H9 (cell line): ENCODE measurements at regions not wholly inside any gene's neighbourhood (a gene's known extent, or its start where the extent isn't known, plus 50 kb on each side); places are given as distances from the start of the nearest gene placed in this dataset.

Experiments
- DNase-seq: peaks from one replicate; pipeline ENCODE4 v3.0.0-alpha.2; 2017
- H2AFZ ChIP-seq: one replicate; pipeline ENCODE4 v1.6.1; 2013; ENCODE audit warnings: mild to moderate bottlenecking, low read length, control low read depth, moderate library complexity
- H2AK5ac ChIP-seq: 2 replicates; pipeline ENCODE4 v1.6.1; 2013; ENCODE audit warnings: low read length, control low read depth, mixed read lengths; ENCODE audit not compliant: insufficient read length
- H2BK120ac ChIP-seq: one replicate; pipeline ENCODE4 v1.6.1; 2013; ENCODE audit warnings: low read depth, mild to moderate bottlenecking, low read length, control low read depth, inconsistent platforms; ENCODE audit not compliant: poor library complexity, severe bottlenecking
- H2BK12ac ChIP-seq: 2 replicates; pipeline ENCODE4 v1.6.1; 2013; ENCODE audit warnings: low read length, control low read depth, mixed read lengths, low read depth; ENCODE audit not compliant: insufficient read length
- H2BK15ac ChIP-seq: 2 replicates; pipeline ENCODE4 v1.6.1; 2013; ENCODE audit warnings: low read depth, low read length, control low read depth
- H2BK20ac ChIP-seq: one replicate; pipeline ENCODE4 v1.6.1; 2013; ENCODE audit warnings: low read depth, mild to moderate bottlenecking, low read length, control low read depth, inconsistent platforms; ENCODE audit not compliant: poor library complexity, severe bottlenecking
- H2BK5ac ChIP-seq: 2 replicates; pipeline ENCODE4 v1.6.1; 2013; ENCODE audit warnings: low read length, control low read depth, mixed read lengths; ENCODE audit not compliant: insufficient read length
- H3K14ac ChIP-seq: 2 replicates; pipeline ENCODE4 v1.6.1; 2013; ENCODE audit warnings: low read length, control low read depth; ENCODE audit not compliant: insufficient read depth
- H3K18ac ChIP-seq: 2 replicates; pipeline ENCODE4 v1.6.1; 2013; ENCODE audit warnings: low read depth, mild to moderate bottlenecking, mixed read lengths, low read length, control low read depth; ENCODE audit not compliant: insufficient read length
- H3K23ac ChIP-seq: 2 replicates; pipeline ENCODE4 v1.6.1; 2013; ENCODE audit warnings: low read length, control low read depth, mixed read lengths, low read depth; ENCODE audit not compliant: insufficient read length
- H3K23me2 ChIP-seq: 2 replicates; pipeline ENCODE4 v1.6.1; 2013; ENCODE audit warnings: low read depth, mild to moderate bottlenecking, mixed read lengths, low read length, control low read depth; ENCODE audit not compliant: insufficient read length, poor library complexity, severe bottlenecking
- H3K27ac ChIP-seq: 2 replicates; pipeline ENCODE4 v1.5.1; 2013; ENCODE audit warnings: low read length, control low read depth, mixed read lengths, low read depth; ENCODE audit not compliant: insufficient read length
- H3K27me3 ChIP-seq: 2 replicates; pipeline ENCODE4 v1.6.1; 2013; ENCODE audit warnings: low read length, control low read depth, inconsistent platforms; ENCODE audit not compliant: insufficient read depth
- H3K4ac ChIP-seq: 2 replicates; pipeline ENCODE4 v1.6.1; 2013; ENCODE audit warnings: low read depth, mild to moderate bottlenecking, control low read depth, inconsistent platforms, low read length, moderate library complexity
- H3K4me1 ChIP-seq: 2 replicates; pipeline ENCODE4 v1.6.1; 2013; ENCODE audit warnings: low read length, control low read depth, inconsistent platforms; ENCODE audit not compliant: insufficient read depth
- H3K4me2 ChIP-seq: 2 replicates; pipeline ENCODE4 v1.6.1; 2013; ENCODE audit warnings: low read length, control low read depth, mixed read lengths; ENCODE audit not compliant: insufficient read length, insufficient read depth
- H3K56ac ChIP-seq: 2 replicates; pipeline ENCODE4 v1.6.1; 2013; ENCODE audit warnings: low read depth, mild to moderate bottlenecking, mixed read lengths, low read length, control low read depth; ENCODE audit not compliant: insufficient read length
- H3K79me1 ChIP-seq: 2 replicates; pipeline ENCODE4 v1.6.1; 2013; ENCODE audit warnings: low read depth, mild to moderate bottlenecking, moderate library complexity, low read length, control low read depth, inconsistent platforms; ENCODE audit not compliant: insufficient read depth, poor library complexity, severe bottlenecking
- H3K79me2 ChIP-seq: 2 replicates; pipeline ENCODE4 v1.6.1; 2013; ENCODE audit warnings: low read length, control low read depth, inconsistent platforms; ENCODE audit not compliant: insufficient read depth
- H3K9ac ChIP-seq: 2 replicates; pipeline ENCODE4 v1.6.1; 2013; ENCODE audit warnings: low read length, control low read depth, mixed read lengths; ENCODE audit not compliant: insufficient read length; ENCODE audit errors: extremely low read depth
- H3K9me3 ChIP-seq: one replicate; pipeline ENCODE4 v1.6.1; 2013; ENCODE audit warnings: low read depth, low read length, inconsistent platforms; ENCODE audit not compliant: control insufficient read depth
- H3T11ph ChIP-seq: one replicate; pipeline ENCODE4 v1.6.1; 2013; ENCODE audit warnings: mild to moderate bottlenecking, low read length, control low read depth, inconsistent platforms
- H4K20me1 ChIP-seq: one replicate; pipeline ENCODE4 v1.6.1; 2013; ENCODE audit not compliant: control insufficient read depth, insufficient read length, insufficient read depth
- H4K5ac ChIP-seq: 2 replicates; pipeline ENCODE4 v1.6.1; 2013; ENCODE audit warnings: low read depth, mild to moderate bottlenecking, mixed read lengths, low read length, control low read depth; ENCODE audit not compliant: insufficient read length
- H4K8ac ChIP-seq: replicated peaks from 2 replicates; pipeline ENCODE4 v1.6.1; 2013; ENCODE audit warnings: low read length, control low read depth, mixed read lengths, low read depth; ENCODE audit not compliant: insufficient read length
- H4K91ac ChIP-seq: 2 replicates; pipeline ENCODE4 v1.6.1; 2013; ENCODE audit warnings: low read depth, mild to moderate bottlenecking, moderate library complexity, mixed read lengths, low read length, control low read depth; ENCODE audit not compliant: insufficient read length
- H3K27ac Mint-ChIP-seq, 3 experiments: 2 replicates in 2 of 3; 3 replicates in 1 of 3; pipeline ENCODE4 v1.8.0; 2020 to 2021; ENCODE audit warnings: mixed read lengths in 3 of 3, mild to moderate bottlenecking in 1 of 3, moderate library complexity in 1 of 3
- H3K27me3 Mint-ChIP-seq: 2 replicates; pipeline ENCODE4 v1.8.0; 2021; ENCODE audit warnings: low read depth, mild to moderate bottlenecking, moderate library complexity, mixed read lengths
- H3K36me3 Mint-ChIP-seq, 3 experiments: 2 replicates in 2 of 3; 3 replicates in 1 of 3; pipeline ENCODE4 v1.8.0; 2020 to 2021; ENCODE audit warnings: low read depth in 3 of 3, mixed read lengths in 3 of 3; ENCODE audit not compliant: insufficient read depth in 1 of 3
- H3K4me1 Mint-ChIP-seq, 2 experiments: 2 replicates each; pipeline ENCODE4 v1.8.0; 2020; ENCODE audit warnings: mixed read lengths in 2 of 2
- H3K4me3 Mint-ChIP-seq, 2 experiments: 2 replicates in 1 of 2; 3 replicates in 1 of 2; pipeline ENCODE4 v1.8.0; 2020 to 2021; ENCODE audit warnings: mild to moderate bottlenecking in 2 of 2, mixed read lengths in 2 of 2, moderate library complexity in 1 of 2
- H3K9me3 Mint-ChIP-seq, 2 experiments: 2 replicates in 1 of 2; 3 replicates in 1 of 2; pipeline ENCODE4 v1.8.0; 2020; ENCODE audit warnings: mild to moderate bottlenecking in 2 of 2, mixed read lengths in 2 of 2, moderate library complexity in 1 of 2
- CTCF ChIP-seq: fragments of 200-600 bp; sonication (generic); conservative IDR thresholded peaks from 3 replicates; pipeline ENCODE4 v1.8.0; 2021; ENCODE audit warnings: antibody characterized with exemption, mild to moderate bottlenecking
- WGBS: extraction: QIAGEN DNeasy Blood & Tissue Kit; methylation state at CpG from one replicate; pipeline ENCODE4 v1.1.7; 2013; ENCODE audit warnings: missing lambda C conversion rate, low lambda C conversion rate, mixed read lengths; ENCODE audit not compliant: insufficient read length; ENCODE audit errors: extremely low coverage; 5-methylcytosine and 5-hydroxymethylcytosine counted together

- Histone ChIP-seq H3K14ac (no peak overlapping the region), H2BK120ac (no peak overlapping the region), H2AFZ (no peak overlapping the region), H4K20me1 (no peaks in the 10 kb centered on the region), H2BK15ac (no peak overlapping the region), H3K4me1 (peaks cover 36% of the 10 kb centered on the region), H4K8ac (no peak overlapping the region), H2BK5ac (no peak overlapping the region), H2BK12ac (peak overlapping the region; percentile 74), H3K4ac (no peak overlapping the region), H3K23ac (no peak overlapping the region), H3K27me3 (no peaks in the 10 kb centered on the region), H2BK20ac (no peak overlapping the region), H3K18ac (no peak overlapping the region), H4K5ac (no peak overlapping the region), H4K91ac (no peak overlapping the region), H3K23me2 (no peaks in the 10 kb centered on the region), H2AK5ac (no peak overlapping the region), H3K79me1 (no peaks in the 10 kb centered on the region), H3T11ph (no peak overlapping the region), H3K56ac (no peak overlapping the region), H3K4me2 (no peak overlapping the region), H3K9me3 (no peaks in the 10 kb centered on the region), H3K79me2 (no peaks in the 10 kb centered on the region), H3K9ac (no peak overlapping the region), H3K27ac (no peak overlapping the region)
- H3K27ac Mint-ChIP-seq: no peak overlapping the region
- peaks cover 3% of the 10 kb centered on the region in 2 experiments; a peak in 2 of 5 replicates for H3K9me3 Mint-ChIP-seq
- no peak for DNase-seq
- H3K4me3 Mint-ChIP-seq: no peak overlapping the region
- H3K27me3 Mint-ChIP-seq: peaks cover 41% of the 10 kb centered on the region
- peaks cover 64 to 67% of the 10 kb centered on the region in 2 experiments for H3K4me1 Mint-ChIP-seq
- H3K36me3 Mint-ChIP-seq: no peaks in the 10 kb centered on the region; a peak in 2 of 7 replicates
- WGBS: no CpG with 5 or more reads among the region's 30 CpGs
- no peak for TF ChIP-seq CTCF
Measured at GRCh38 chr7:24432677-24433076, 140.6 kb upstream of the PALS2 start.
